B cell (primary cell): ENCODE measurements at regions not wholly inside any gene's neighbourhood (a gene's known extent, or its start where the extent isn't known, plus 50 kb on each side); places are given as distances from the start of the nearest gene placed in this dataset.

Experiments used
- CTCF ChIP-seq: fragments of 200-600 bp; IDR thresholded peaks from one replicate; pipeline ENCODE4 v1.8.0; 2022; ENCODE audit warnings: antibody characterized with exemption, mild to moderate bottlenecking
- EZH2 ChIP-seq: IDR thresholded peaks from 2 replicates; pipeline ENCODE4 v1.6.1; 2012; ENCODE audit warnings: borderline replicate concordance, low read depth, mild to moderate bottlenecking, moderate library complexity, low read length; ENCODE audit not compliant: insufficient read depth, poor library complexity, severe bottlenecking

GRCh38 chr13:87333599-87333998 lies 337.6 kb upstream of the SLITRK5 start:
- TF ChIP-seq CTCF (no peak), EZH2 (no peak)
